ENCODE measurements at regions not wholly inside any gene's neighbourhood (a gene's known extent, or its start where the extent isn't known, plus 50 kb on each side); places are given as distances from the start of the nearest gene placed in this dataset.

DNA sequence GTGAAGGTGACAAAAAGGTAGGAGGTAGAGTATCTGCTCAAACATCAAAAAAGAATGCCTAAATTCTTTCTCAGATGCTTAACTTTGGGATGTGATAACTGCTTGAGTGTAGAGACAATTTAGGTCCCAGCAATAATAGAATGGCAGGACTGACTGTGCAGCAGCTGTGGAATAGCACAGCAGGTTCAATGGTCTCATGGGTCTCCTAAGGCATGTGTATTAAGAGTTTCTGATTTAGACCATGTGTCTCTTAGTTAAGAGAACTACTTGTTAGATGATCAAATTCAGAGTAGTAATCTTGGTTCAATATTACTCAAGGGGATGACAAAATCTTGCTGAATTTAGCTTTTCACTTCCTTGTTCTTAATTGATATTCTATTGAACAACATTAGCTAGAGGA, 72.0 kb downstream of the ALX1 start:
- DNase-seq (ENCODE audit: low spot score) = no peak

- DNase-seq (ENCODE audit: low spot score) = no peak
These were observed 76.8 kb downstream of the ALX1 start for GRCh38 chr12:85356596-85357385.

DNA sequence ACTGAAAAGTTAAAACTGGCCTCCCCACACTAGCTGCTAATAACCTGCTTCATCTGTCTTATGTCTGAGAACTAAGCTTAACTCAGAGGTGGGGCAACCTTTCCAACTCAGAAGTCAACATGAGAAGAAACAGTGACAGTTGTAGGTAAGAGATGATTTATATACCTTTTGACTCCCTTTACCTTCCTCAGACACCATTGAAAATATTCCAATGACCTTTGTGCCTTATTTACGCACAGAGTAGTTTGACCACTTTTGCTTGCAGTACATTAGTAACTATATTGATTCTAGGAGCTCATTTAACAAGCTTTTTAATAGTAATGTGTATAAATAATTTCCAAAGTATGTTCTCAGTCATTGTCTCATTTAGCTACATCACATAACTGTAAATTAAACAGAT, 77.6 kb downstream of the ALX1 start:
- no peak for DNase-seq (ENCODE audit: low spot score)

DNA sequence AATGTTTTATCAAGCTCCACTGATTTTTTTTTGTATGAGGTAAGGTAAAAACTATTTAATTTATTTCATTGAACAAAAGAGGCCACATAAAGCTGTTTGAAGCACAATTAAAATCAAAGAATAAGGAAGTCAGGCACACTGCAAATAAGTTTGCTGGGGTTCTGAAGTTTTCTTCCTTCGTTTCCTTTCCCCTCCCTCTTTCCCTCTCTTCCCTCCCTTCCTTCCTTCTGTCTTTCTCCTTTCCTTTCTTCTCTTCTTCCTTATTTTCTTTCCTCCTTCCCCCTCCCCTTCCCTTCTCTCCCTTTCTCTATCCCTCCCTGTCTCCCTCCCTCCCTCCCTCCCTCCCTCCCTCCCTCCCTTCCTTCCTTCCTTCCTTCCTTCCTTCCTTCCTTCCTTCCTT, 78.7 kb downstream of the ALX1 start:
- DNase-seq (ENCODE audit: low spot score) = no peak

- DNase-seq (ENCODE audit: low spot score) = no peak
These were observed 83.6 kb downstream of the ALX1 start for GRCh38 chr12:85363382-85364190.

DNA sequence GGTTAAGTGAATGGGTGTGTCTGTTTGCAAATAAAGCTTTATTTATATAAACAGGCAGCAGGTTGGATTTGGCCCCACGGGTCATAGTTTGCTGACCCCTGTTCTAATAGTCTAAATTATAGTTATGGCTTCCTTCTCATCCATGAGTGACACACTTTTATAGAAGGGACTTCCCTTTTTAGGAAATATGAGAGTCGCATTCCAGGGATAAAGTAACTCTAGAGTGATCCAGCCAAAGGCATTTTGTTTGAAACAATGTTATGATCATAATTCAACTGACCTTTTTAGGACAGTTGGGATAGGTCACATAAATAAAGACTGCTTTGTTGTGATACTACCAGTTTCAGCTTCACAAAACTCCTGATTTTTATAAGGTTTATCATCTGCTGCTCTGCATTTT, 87.9 kb downstream of the ALX1 start:
- no peak for DNase-seq (ENCODE audit: low spot score)

- DNase-seq (ENCODE audit: low spot score) = no peak
These were observed 89.5 kb downstream of the ALX1 start for GRCh38 chr12:85369365-85370154.

DNA sequence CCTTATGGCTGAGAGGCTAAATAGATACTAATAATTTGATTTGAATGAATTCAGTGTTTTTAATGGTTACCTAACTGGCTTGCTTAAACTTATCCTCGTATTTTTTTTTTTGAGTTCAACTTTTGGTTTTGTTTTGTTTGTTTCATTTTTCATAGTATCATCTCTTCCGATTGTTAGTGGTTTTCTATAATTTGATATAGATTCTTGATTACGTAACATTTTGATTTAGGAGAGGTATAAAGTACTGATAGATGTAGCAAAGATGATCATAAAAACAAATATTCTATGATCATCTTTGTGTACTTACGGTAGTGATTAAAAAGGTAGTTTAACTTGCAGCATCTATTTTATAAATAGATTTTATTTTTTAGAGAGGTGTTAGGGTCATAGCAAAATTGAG, 93.0 kb downstream of the ALX1 start:
- DNase-seq (ENCODE audit: low spot score) = no peak

DNA sequence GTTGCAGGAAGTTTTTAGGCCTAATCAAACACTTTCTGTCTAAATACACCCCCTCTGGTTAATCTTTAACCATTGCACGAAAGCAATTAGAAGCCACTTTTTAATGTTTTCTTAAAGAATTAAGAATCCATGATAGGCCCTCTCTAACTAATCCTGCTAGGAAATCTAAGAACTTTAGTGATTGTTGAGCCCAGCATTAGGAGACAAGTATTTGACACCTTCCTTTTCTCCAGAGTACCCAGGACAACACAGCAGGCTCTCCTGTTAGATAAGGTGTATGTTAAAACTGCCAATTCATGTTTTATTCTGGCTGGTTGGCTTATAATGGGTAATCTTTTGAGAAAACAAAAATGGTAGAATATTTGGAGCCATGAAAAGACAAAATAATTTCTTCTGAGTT, 95.0 kb downstream of the ALX1 start:
- no peak for DNase-seq (ENCODE audit: low spot score)

DNA sequence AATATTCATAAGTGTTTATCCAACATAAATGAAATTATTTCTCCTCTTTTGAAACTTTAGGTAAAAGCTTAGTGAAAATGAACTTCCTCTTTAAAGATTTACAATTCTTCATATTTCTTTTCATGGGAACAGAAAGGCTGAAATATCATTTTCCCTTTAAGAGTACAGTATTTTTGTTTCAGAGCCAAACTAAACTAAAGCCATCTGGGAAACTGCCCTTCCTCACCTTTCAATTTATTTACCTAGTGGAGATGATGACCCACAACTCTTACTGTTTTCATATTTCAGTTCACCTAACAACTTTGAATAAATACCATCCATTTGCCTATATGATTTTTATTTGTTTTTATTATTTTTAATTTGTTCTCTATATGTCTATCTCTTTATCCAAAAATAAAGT, 105.4 kb downstream of the ALX1 start:
- no peak for DNase-seq (ENCODE audit: low spot score)

DNA sequence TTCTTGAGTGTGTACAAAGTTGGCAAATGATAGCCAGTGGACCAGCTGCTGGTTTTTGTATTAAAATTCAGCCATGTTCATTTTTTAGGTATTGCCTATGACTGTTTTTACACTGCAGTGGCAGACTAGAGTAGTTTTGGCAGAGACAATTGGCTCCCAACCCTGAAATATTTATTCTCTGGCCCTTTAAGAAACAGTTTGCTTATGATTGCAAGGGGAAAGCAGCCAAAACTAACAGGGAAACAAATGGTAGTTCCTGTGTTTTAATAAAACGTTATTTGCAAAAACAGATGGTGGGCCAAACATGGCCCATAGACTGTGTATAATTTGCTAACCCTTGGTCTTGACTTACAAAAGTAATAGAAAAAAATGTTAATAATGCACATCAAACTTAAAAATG, 110.2 kb downstream of the ALX1 start:
- no peak for DNase-seq (ENCODE audit: low spot score)

GRCh38 chr12:85392508-85392907, 112.5 kb downstream of the ALX1 start:
- no peak for DNase-seq (ENCODE audit: low spot score)

- no peak for DNase-seq (ENCODE audit: low spot score)
These were observed 113.6 kb downstream of the ALX1 start for GRCh38 chr12:85393606-85394005.

DNA sequence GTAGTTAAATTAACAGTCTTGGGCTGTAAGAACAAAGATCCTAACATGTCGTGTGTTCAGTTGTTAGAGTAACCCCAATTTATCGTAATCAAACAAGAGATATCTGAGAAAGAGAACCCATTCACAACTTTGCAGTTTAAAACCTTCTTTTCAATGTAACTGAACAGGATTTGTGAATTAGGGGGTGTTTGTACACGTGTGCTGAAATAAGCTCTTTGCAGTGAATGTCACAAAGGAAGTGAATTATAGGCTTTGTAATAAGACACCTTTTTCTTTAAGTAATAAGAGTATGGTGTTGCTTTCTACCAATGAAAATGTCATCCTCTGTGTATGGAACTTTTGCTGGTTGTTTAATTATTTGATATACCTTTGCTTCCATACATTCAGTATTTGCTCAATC, 114.0 kb downstream of the ALX1 start:
- DNase-seq (ENCODE audit: low spot score) = no peak

DNA sequence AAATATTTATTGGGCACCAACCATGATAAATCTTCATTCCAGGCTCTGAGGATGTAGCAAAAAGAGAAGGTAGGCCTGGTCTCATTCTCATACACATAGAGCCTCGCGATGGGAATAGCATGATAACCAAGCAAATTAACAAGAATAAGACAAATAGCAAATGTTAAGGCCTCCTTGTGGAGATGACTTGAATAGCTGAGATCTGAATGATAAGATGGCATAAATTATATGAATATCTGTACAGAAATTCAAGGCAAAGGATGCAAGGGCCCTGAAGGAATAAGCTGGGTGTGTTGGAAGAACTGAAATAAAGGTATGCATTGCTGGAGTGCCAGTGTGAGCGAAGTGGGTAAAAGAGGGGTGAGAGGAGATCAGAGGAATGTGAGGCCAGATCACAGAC, 114.8 kb downstream of the ALX1 start:
- no peak for DNase-seq (ENCODE audit: low spot score)

DNA sequence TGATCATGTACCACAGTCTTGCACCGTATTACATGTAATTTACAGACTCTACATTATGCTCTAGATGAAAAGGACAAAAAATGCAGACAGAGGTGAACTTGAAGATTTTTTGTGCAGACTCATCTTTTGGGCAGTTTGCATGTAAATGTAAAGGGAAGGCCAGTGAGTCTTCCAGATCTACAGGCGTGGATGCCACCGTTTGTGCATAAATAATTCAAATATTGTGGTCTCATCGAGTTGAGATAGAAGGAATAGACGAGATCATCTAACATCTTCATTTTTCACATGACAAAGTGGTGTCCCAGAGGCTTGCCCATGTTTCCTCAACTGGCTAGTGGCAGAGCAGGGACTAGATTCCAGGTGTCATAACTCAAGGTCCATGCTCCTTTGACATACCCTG, 125.2 kb downstream of the ALX1 start:
- no peak for DNase-seq (ENCODE audit: low spot score)

GRCh38 chr12:85405781-85406522, 125.9 kb downstream of the ALX1 start:
- no peak for DNase-seq (ENCODE audit: low spot score)

DNA sequence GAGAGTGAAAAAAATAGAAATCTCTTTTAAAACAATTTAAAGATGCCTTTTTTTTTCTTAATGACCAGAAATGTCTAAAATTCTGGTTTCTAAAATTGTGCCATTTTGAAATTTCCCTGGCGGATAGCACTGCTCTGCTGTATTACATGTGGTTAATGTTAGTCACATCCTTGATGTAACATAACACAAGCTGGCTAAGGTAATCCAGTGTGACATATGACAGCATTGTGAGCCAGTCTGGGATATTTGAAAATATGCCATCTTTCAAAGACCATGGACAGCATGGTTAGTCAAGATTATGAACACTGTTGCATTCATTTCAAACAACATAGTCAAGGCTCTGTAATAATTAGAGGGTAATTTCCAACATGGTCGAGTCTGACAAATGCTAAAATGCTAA, 133.2 kb downstream of the ALX1 start:
- DNase-seq (ENCODE audit: low spot score) = no peak

- no peak for DNase-seq (ENCODE audit: low spot score)
These were observed 142.7 kb downstream of the ALX1 start for GRCh38 chr12:85422762-85423161.

GRCh38 chr12:85423947-85424346, 143.9 kb downstream of the ALX1 start:
- DNase-seq (ENCODE audit: low spot score) = no peak

GRCh38 chr12:85424581-85425348, 144.7 kb downstream of the ALX1 start:
- DNase-seq (ENCODE audit: low spot score) = no peak

DNA sequence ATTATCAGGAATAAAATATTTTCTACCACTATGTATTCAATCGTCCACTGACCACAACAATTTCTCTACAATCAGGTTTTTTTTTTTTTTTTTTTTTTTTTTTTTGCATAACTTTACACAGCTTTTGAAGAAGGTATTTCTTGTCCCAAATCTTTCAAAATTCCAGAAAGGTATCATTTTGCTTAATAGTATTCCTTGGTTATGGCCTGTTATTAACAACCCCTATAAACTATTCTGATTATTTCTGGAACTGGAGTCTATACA, 145.3 kb downstream of the ALX1 start:
- DNase-seq (ENCODE audit: low spot score) = no peak

All from CD4-positive, alpha-beta T cell treated with Interleukin-2 at 100 ng/mL for 4 hours (primary cell).